ENCODE measurements at regions not wholly inside any gene's neighbourhood (a gene's known extent, or its start where the extent isn't known, plus 50 kb on each side); places are given as distances from the start of the nearest gene placed in this dataset.

GRCh38 chr1:101399222-101399621 is 162.4 kb downstream of the S1PR1 start:
- Histone ChIP-seq H3K36me3 (no peaks in the 10 kb centered on the region), H3K4me1 (no peaks in the 10 kb centered on the region), H3K27ac (no peak overlapping the region), H3K27me3 (peaks cover 0 to 2% of the 10 kb centered on the region in 2 donors), H3K9me3 (no peaks in the 10 kb centered on the region), H3K4me3 (no peak overlapping the region)
- no peak for DNase-seq
- TF ChIP-seq CTCF (IDR thresholded peaks at IDR 0.05) = no peak
- intact Hi-C loops (cut with DNase I; ENCODE audit: low total_unique reads) = no loop called here

- no peak for DNase-seq
- Histone ChIP-seq H3K9me3 (no peaks in the 10 kb centered on the region), H3K4me3 (no peak overlapping the region), H3K27me3 (no peaks in the 10 kb centered on the region), H3K4me1 (no peaks in the 10 kb centered on the region), H3K27ac (no peak overlapping the region), H3K36me3 (no peaks in the 10 kb centered on the region)
- TF ChIP-seq CTCF (IDR thresholded peaks at IDR 0.05) = no peak
- intact Hi-C loops (cut with DNase I; ENCODE audit: low total_unique reads) = no loop called here
These were observed 169.5 kb downstream of the S1PR1 start for GRCh38 chr1:101406271-101406670.

GRCh38 chr1:101406681-101407080 is 169.9 kb downstream of the S1PR1 start:
- H3K9me3 ChIP-seq = no peaks in the 10 kb centered on the region
- no peak overlapping the region for H3K27ac ChIP-seq
- intact Hi-C loops (cut with DNase I; ENCODE audit: low total_unique reads) = no loop called here
- H3K27me3 ChIP-seq = no peaks in the 10 kb centered on the region
- H3K36me3 ChIP-seq = no peaks in the 10 kb centered on the region
- DNase-seq = no peak
- no peaks in the 10 kb centered on the region for H3K4me1 ChIP-seq
- no peak for TF ChIP-seq CTCF (IDR thresholded peaks at IDR 0.05)
- no peak overlapping the region for H3K4me3 ChIP-seq

- Histone ChIP-seq H3K4me3 (no peak overlapping the region), H3K36me3 (no peaks in the 10 kb centered on the region), H3K9me3 (no peaks in the 10 kb centered on the region), H3K4me1 (no peaks in the 10 kb centered on the region), H3K27ac (no peak overlapping the region), H3K27me3 (no peaks in the 10 kb centered on the region)
- no peak for DNase-seq
- intact Hi-C loops (cut with DNase I; ENCODE audit: low total_unique reads) = no loop called here
- TF ChIP-seq CTCF (IDR thresholded peaks at IDR 0.05) = no peak
These were observed 170.8 kb downstream of the S1PR1 start for GRCh38 chr1:101407505-101408211.

GRCh38 chr1:101408212-101409042 is 171.6 kb downstream of the S1PR1 start:
- DNase-seq = no peak
- H3K4me3 ChIP-seq = no peak overlapping the region
- no peak for TF ChIP-seq CTCF (IDR thresholded peaks at IDR 0.05)
- intact Hi-C loops (cut with DNase I; ENCODE audit: low total_unique reads) = no loop called here
- H3K36me3 ChIP-seq = no peaks in the 10 kb centered on the region
- H3K4me1 ChIP-seq = no peaks in the 10 kb centered on the region
- no peak overlapping the region for H3K27ac ChIP-seq
- H3K9me3 ChIP-seq = no peaks in the 10 kb centered on the region
- H3K27me3 ChIP-seq = no peaks in the 10 kb centered on the region

All from tibial artery (tissue), 4 donors.